HepG2 (cell line): ENCODE measurements at regions not wholly inside any gene's neighbourhood (a gene's known extent, or its start where the extent isn't known, plus 50 kb on each side); places are given as distances from the start of the nearest gene placed in this dataset.

Experiments
- ATAC-seq: fragments of 200-7000 bp; cut with Tn5 transposase; 3 replicates; pipeline ENCODE4 v1.9.1; 2020; ENCODE audit warnings: mild to moderate bottlenecking, moderate library complexity
- BruUV-seq: library from RNA; stranded (reverse); fragments of 400-500 nt; replicated peaks from 2 replicates; lab custom pipeline; 2021; lab: Mats Ljungman, UMichigan
- CTCF ChIA-PET: fragments of 300-600 bp; formaldehyde crosslinking; extraction: SDS; loops from one replicate; lab custom pipeline; 2021; ENCODE audit warnings: low total read pairs, inconsistent platforms, low intra/inter-chr PET ratio; lab: Yijun Ruan, JAX
- POLR2A ChIA-PET: fragments of 350-600 bp; sonication (Branson Sonifier 250); formaldehyde crosslinking; loops from one replicate; lab custom pipeline; 2020; ENCODE audit warnings: antibody characterized with exemption, inconsistent platforms; lab: Yijun Ruan, JAX
- DNase-seq: peaks from one replicate; pipeline ENCODE4 v3.0.0-alpha.2; 2015; ENCODE audit warnings: low spot score
- FAIRE-seq: peaks from 3 replicates; lab custom pipeline; 2011; peaks lifted over from hg19 to GRCh38; lab: Jason Lieb, UNC
- H2AFZ ChIP-seq: one replicate; pipeline ENCODE4 v1.6.1; 2011; ENCODE audit warnings: low read length, inconsistent platforms
- H3K27ac ChIP-seq: fragments of 300-600 bp; 3 replicates; pipeline ENCODE4 v1.8.0; 2011; ENCODE audit warnings: mixed run types, mild to moderate bottlenecking, mixed read lengths, low read length, inconsistent platforms; ENCODE audit not compliant: insufficient read depth; ENCODE audit errors: extremely low read length
- H3K27me3 ChIP-seq, 2 experiments: fragments of 200-600 bp in 1 of 2; 2 replicates in 1 of 2; 3 replicates in 1 of 2; pipeline versions ENCODE4 v1.6.0 to v1.8.0; 2011; ENCODE audit warnings: low read length in 2 of 2, mild to moderate bottlenecking in 2 of 2, moderate library complexity in 2 of 2, inconsistent platforms in 1 of 2; ENCODE audit not compliant: insufficient read depth in 2 of 2, control insufficient read depth in 1 of 2
- H3K36me3 ChIP-seq, 2 experiments: fragments of 200-600 bp in 1 of 2; replicated peaks in 1 of 2; 2 replicates in 1 of 2; 3 replicates in 1 of 2; pipeline versions ENCODE4 v1.5.1 to v1.8.0; 2011; ENCODE audit warnings: low read length in 2 of 2, inconsistent platforms in 1 of 2; ENCODE audit not compliant: insufficient read depth in 2 of 2, control insufficient read depth in 1 of 2
- H3K4me1 ChIP-seq: 2 replicates; pipeline ENCODE4 v1.5.1; 2012; ENCODE audit warnings: low read length, inconsistent platforms; ENCODE audit not compliant: insufficient read depth
- H3K4me2 ChIP-seq: 2 replicates; pipeline ENCODE4 v1.6.0; 2011; ENCODE audit warnings: low read depth, low read length, inconsistent platforms
- H3K4me3 ChIP-seq, 3 experiments: fragments of 200-600 bp in 1 of 3; sonication (generic), shearing (Covaris generic) in 1 of 3; replicated peaks in 1 of 3; 2 replicates each; pipeline ENCODE4 v1.5.1; 2011 to 2016; ENCODE audit warnings: low read length in 3 of 3, inconsistent platforms in 2 of 3, low read depth in 2 of 3, mild to moderate bottlenecking in 2 of 3, control low read depth in 1 of 3, mixed read lengths in 1 of 3; ENCODE audit not compliant: insufficient read depth in 1 of 3
- H3K79me2 ChIP-seq: one replicate; pipeline ENCODE4 v1.6.1; 2011; ENCODE audit warnings: low read length, inconsistent platforms; ENCODE audit not compliant: insufficient read depth
- H3K9ac ChIP-seq: 2 replicates; pipeline ENCODE4 v1.6.0; 2011; ENCODE audit warnings: mild to moderate bottlenecking, low read depth, low read length, inconsistent platforms; ENCODE audit not compliant: insufficient read depth
- H3K9me3 ChIP-seq: 2 replicates; pipeline ENCODE4 v1.5.1; 2012; ENCODE audit warnings: mild to moderate bottlenecking, low read length
- H4K20me1 ChIP-seq: 2 replicates; pipeline ENCODE4 v1.6.0; 2011; ENCODE audit warnings: inconsistent platforms, mild to moderate bottlenecking, low read length, moderate library complexity; ENCODE audit not compliant: insufficient read depth
- ARID3A ChIP-seq: IDR thresholded peaks from 2 replicates; pipeline ENCODE4 v1.6.1; 2012; ENCODE audit warnings: low read depth, low read length, improper control_type of control experiment
- DR1 ChIP-seq: sonication (generic); formaldehyde crosslinking; IDR thresholded peaks from 2 replicates; pipeline ENCODE4 v1.8.0; 2021; ENCODE audit warnings: mild to moderate bottlenecking, missing genetic modification reagents, inconsistent platforms
- ETV6 ChIP-seq: sonication (generic); formaldehyde crosslinking; conservative IDR thresholded peaks from 2 replicates; pipeline ENCODE4 v1.4.0; 2020; ENCODE audit warnings: missing genetic modification reagents
- FOXA3 ChIP-seq: IDR thresholded peaks from 2 replicates; pipeline ENCODE4 v1.6.1; 2016; ENCODE audit warnings: missing genetic modification reagents, missing compliant biosample characterization
- FOXP1 ChIP-seq, 2 experiments: fragments of 450-650 bp in 1 of 2; IDR thresholded peaks; 2 replicates each; pipeline ENCODE4 v1.6.1; 2017 to 2018; ENCODE audit warnings: antibody characterized with exemption in 1 of 2
- PRDM4 ChIP-seq: sonication (generic); formaldehyde crosslinking; IDR thresholded peaks from 2 replicates; pipeline ENCODE4 v1.9.0; 2021; ENCODE audit warnings: missing genetic modification reagents, borderline replicate concordance
- RAD21 ChIP-seq: fragments of 450-650 bp; formaldehyde crosslinking; IDR thresholded peaks from 2 replicates; pipeline ENCODE4 v1.5.0; 2020; ENCODE audit warnings: mild to moderate bottlenecking
- RERE ChIP-seq: IDR thresholded peaks from 2 replicates; pipeline ENCODE4 v1.6.1; 2016; ENCODE audit warnings: low read depth, missing genetic modification reagents, missing compliant biosample characterization
- XRCC5 ChIP-seq: fragments of 200-400 bp; formaldehyde crosslinking; optimal IDR thresholded peaks from 2 replicates; pipeline ENCODE3; 2017; ENCODE audit warnings: mild to moderate bottlenecking, low read length
- ZNF235 ChIP-seq: sonication (generic); formaldehyde crosslinking; IDR thresholded peaks from 2 replicates; pipeline ENCODE4 v1.8.1; 2023; ENCODE audit warnings: mild to moderate bottlenecking, missing genetic modification reagents, borderline replicate concordance
- ZNF496 ChIP-seq: sonication (generic); formaldehyde crosslinking; IDR thresholded peaks from 2 replicates; pipeline ENCODE4 v1.8.1; 2023; ENCODE audit warnings: mild to moderate bottlenecking, moderate library complexity, missing genetic modification reagents; ENCODE audit not compliant: insufficient replicate concordance
- WGBS: methylation state at CpG from one replicate; pipeline ENCODE4 v1.1.6; 2017; ENCODE audit warnings: low lambda C conversion rate; 5-methylcytosine and 5-hydroxymethylcytosine counted together
- in situ Hi-C: cut with HindIII; loops from 2 replicates; pipeline ENCODE4 v1.10.0; 2017; ENCODE audit warnings: low pct_unique_long_range_greater_than_20kb; ENCODE audit not compliant: extremely low pct_ligation_motif_present
- intact Hi-C: fragments of 100-400 bp; cut with micrococcal nuclease; formaldehyde crosslinking; loops from one replicate; pipeline ENCODE4 v1.10.0; 2022; ENCODE audit not compliant: unreplicated experiment

GRCh38 chr13:111886217-111886945, 180.6 kb upstream of the SOX1 start:
- BruUV-seq, result no TSS peak
- intact Hi-C loops, result no loop called here
- Histone ChIP-seq H3K27me3 (peaks cover 0 to 6% of the 10 kb centered on the region in 2 experiments; a peak in 1 of 5 replicates), H4K20me1 (no peaks in the 10 kb centered on the region), H3K9ac (no peak overlapping the region), H3K79me2 (no peaks in the 10 kb centered on the region), H3K4me1 (no peaks in the 10 kb centered on the region), H3K9me3 (no peaks in the 10 kb centered on the region), H3K4me3 (no peak overlapping the region), H3K4me2 (no peak overlapping the region), H3K36me3 (no peaks in the 10 kb centered on the region), H2AFZ (no peak overlapping the region), H3K27ac (no peak overlapping the region)
- no peak for ATAC-seq
- FAIRE-seq, result no peak
- in situ Hi-C loops, result no loop called here
- ChIA-PET CTCF (no interaction called here), POLR2A (no interaction called here)
- WGBS, result 4% methylated on average over 7 of the region's 7 CpGs
- DNase-seq, result no peak
- no peak for TF ChIP-seq PRDM4 (CRISPR knock-in tag)
- TF ChIP-seq FOXA3 (CRISPR knock-in tag), result no peak
- no peak for TF ChIP-seq ZNF235 (CRISPR knock-in tag)
- TF ChIP-seq RAD21, result no peak
- TF ChIP-seq RERE (CRISPR knock-in tag), result no peak
- TF ChIP-seq ETV6 (CRISPR knock-in tag), result no peak
- no peak for TF ChIP-seq ARID3A
- no peak for TF ChIP-seq FOXP1 (IDR thresholded peaks at IDR 0.05)
- no peak for TF ChIP-seq FOXP1 (CRISPR knock-in tag; IDR thresholded peaks at IDR 0.05)
- TF ChIP-seq XRCC5, result no peak
- TF ChIP-seq ZNF496, result no peak
- TF ChIP-seq DR1 (CRISPR knock-in tag), result no peak
